OCI-LY1 (cell line): ENCODE measurements at regions not wholly inside any gene's neighbourhood (a gene's known extent, or its start where the extent isn't known, plus 50 kb on each side); places are given as distances from the start of the nearest gene placed in this dataset.

ENCODE experiments used
- CTCF ChIP-seq: fragments of 200-600 bp; sonication (generic), shearing (Covaris generic); IDR thresholded peaks from 2 replicates; pipeline ENCODE4 v1.5.1; 2017; ENCODE audit warnings: mild to moderate bottlenecking, antibody characterized with exemption, low read length, moderate library complexity, mixed read lengths
- EZH2 ChIP-seq: fragments of 200-600 bp; sonication (generic), shearing (Covaris generic); IDR thresholded peaks from 2 replicates; pipeline ENCODE4 v1.8.0; 2017; ENCODE audit warnings: borderline replicate concordance, mixed run types, mild to moderate bottlenecking, antibody characterized with exemption, low read length, moderate library complexity, mixed read lengths

GRCh38 chr2:57893786-57894185, 152.8 kb upstream of the VRK2 start:
- TF ChIP-seq CTCF = no peak
- no peak for TF ChIP-seq EZH2
